Cardiac fibroblast (primary cell): ENCODE measurements at regions not wholly inside any gene's neighbourhood (a gene's known extent, or its start where the extent isn't known, plus 50 kb on each side); places are given as distances from the start of the nearest gene placed in this dataset.

Experiments used
- DNase-seq, 2 donors: peaks; one replicate each; pipeline versions ENCODE4 v3.0.0 to v3.0.0-alpha.2; 2010; ENCODE audit warnings: low read depth in 2 of 2
- H3K4me3 ChIP-seq, 2 donors: replicated peaks in 1 of 2; 1 replicate in 1 of 2; 2 replicates in 1 of 2; pipeline ENCODE4 v1.5.1; 2011; ENCODE audit warnings: low read depth in 2 of 2, low read length in 2 of 2, mild to moderate bottlenecking in 2 of 2, moderate library complexity in 1 of 2
- CTCF ChIP-seq: IDR thresholded peaks from one replicate; pipeline ENCODE4 v1.5.1; 2011; ENCODE audit warnings: low read depth, mild to moderate bottlenecking, low read length, inconsistent platforms

GRCh38 chr3:24650839-24651238, 156.2 kb upstream of the THRB start:
- no peak for TF ChIP-seq CTCF
- no peak overlapping the region for H3K4me3 ChIP-seq
- no peak for DNase-seq

- no peak for DNase-seq
- TF ChIP-seq CTCF, result no peak
- no peak overlapping the region for H3K4me3 ChIP-seq
These were observed 163.3 kb upstream of the THRB start for GRCh38 chr3:24657870-24658510.

- no peak for DNase-seq
- no peak overlapping the region for H3K4me3 ChIP-seq
- no peak for TF ChIP-seq CTCF
These were observed 166.5 kb upstream of the THRB start for GRCh38 chr3:24661175-24661584.

GRCh38 chr3:24662449-24663345, 168.0 kb upstream of the THRB start:
- DNase-seq, result no peak
- TF ChIP-seq CTCF, result no peak

GRCh38 chr3:24663406-24663805, 168.8 kb upstream of the THRB start:
- no peak for TF ChIP-seq CTCF
- no peak for DNase-seq
- no peak overlapping the region for H3K4me3 ChIP-seq

More at GRCh38 chr3:24662449-24663345, 168.0 kb upstream of the THRB start:
- no peak overlapping the region for H3K4me3 ChIP-seq

- TF ChIP-seq CTCF, result no peak
- no peak overlapping the region for H3K4me3 ChIP-seq
- DNase-seq, result no peak
These were observed 173.4 kb upstream of the THRB start for GRCh38 chr3:24668039-24668438.
